ENCODE measurements at regions not wholly inside any gene's neighbourhood (a gene's known extent, or its start where the extent isn't known, plus 50 kb on each side); places are given as distances from the start of the nearest gene placed in this dataset.

DNA sequence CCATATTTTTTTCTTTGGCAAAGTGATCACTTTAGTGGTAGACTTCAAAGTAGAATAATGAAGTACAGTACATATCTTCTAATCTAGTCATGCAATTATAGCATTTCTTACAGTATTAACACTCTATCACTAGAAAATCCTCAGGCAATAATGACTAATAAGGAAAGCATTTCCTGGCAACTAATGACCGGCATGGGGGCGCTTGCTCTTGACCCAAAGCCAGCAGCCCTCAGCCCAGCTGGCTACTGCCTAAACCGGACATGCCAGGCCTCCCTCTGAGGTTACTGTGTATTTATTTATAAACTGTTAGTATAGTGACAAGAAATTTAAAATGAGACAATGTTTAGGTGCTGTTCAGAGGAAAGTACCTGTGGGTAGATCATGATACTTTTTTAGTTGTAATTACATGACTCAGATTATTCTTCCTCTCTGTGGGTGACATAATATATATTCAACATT lies 633.8 kb downstream of the PTPRC start:
- no peak for TF ChIP-seq SIN3A (IDR thresholded peaks at IDR 0.05; ENCODE audit: borderline replicate concordance, insufficient read depth, low read length)
- 0 out of 2 replicates have a peak, but pooled peaks have one; percentile 16 for TF ChIP-seq TAF1 (IDR thresholded peaks at IDR 0.05; ENCODE audit: borderline replicate concordance, insufficient read depth, low read length)
- no peak; the same call in 1 of the 2 replicates for TF ChIP-seq POLR2AphosphoS5 (IDR thresholded peaks at IDR 0.05; ENCODE audit: low read depth, low read length)
- TF ChIP-seq, protein P1, sequence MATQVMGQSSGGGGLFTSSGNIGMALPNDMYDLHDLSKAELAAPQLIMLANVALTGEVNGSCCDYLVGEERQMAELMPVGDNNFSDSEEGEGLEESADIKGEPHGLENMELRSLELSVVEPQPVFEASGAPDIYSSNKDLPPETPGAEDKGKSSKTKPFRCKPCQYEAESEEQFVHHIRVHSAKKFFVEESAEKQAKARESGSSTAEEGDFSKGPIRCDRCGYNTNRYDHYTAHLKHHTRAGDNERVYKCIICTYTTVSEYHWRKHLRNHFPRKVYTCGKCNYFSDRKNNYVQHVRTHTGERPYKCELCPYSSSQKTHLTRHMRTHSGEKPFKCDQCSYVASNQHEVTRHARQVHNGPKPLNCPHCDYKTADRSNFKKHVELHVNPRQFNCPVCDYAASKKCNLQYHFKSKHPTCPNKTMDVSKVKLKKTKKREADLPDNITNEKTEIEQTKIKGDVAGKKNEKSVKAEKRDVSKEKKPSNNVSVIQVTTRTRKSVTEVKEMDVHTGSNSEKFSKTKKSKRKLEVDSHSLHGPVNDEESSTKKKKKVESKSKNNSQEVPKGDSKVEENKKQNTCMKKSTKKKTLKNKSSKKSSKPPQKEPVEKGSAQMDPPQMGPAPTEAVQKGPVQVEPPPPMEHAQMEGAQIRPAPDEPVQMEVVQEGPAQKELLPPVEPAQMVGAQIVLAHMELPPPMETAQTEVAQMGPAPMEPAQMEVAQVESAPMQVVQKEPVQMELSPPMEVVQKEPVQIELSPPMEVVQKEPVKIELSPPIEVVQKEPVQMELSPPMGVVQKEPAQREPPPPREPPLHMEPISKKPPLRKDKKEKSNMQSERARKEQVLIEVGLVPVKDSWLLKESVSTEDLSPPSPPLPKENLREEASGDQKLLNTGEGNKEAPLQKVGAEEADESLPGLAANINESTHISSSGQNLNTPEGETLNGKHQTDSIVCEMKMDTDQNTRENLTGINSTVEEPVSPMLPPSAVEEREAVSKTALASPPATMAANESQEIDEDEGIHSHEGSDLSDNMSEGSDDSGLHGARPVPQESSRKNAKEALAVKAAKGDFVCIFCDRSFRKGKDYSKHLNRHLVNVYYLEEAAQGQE (IDR thresholded peaks at IDR 0.05; ENCODE audit: insufficient read depth in 1 of 2, low read depth in 2 of 2, low read length in 2 of 2), result 0 out of 4 replicates have a peak, but pooled peaks of 1 of the 2 experiments have one; percentile 10
- TF ChIP-seq FOXP2 (optimal IDR thresholded peaks at IDR 0.05; ENCODE audit: borderline replicate concordance, extremely low read depth, extremely low read length, insufficient read depth), result peak; percentile 45

DNA sequence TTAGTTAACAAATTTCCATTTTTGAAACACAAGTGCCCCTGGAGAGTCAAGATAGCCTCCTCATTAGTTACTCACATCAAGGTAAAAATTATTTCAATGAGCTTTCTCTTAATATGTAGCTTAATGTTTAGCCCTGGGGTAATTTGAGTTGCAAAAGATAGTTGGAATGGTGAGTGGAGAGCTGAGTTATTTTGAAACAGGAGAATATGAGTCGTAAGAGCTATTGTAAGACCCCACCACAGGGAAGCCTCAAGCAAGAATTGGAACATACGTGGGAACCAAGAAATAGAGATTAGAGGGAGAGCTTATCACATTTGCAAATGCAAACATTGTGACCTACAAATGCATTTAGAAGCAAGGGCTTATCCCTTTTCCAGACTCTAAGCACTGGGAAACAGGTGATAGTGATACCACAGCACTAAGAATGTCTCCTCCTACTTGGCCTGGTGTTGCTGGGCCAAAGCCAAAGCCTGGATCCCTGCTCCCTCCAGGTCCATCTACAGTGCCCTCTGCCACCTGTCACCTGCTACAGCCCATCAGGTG lies 635.1 kb downstream of the PTPRC start:
- TF ChIP-seq TAF1 (IDR thresholded peaks at IDR 0.05; ENCODE audit: borderline replicate concordance, insufficient read depth, low read length) (no peak), FOXP2 (optimal IDR thresholded peaks at IDR 0.05; ENCODE audit: borderline replicate concordance, extremely low read depth, extremely low read length, insufficient read depth) (no peak), SIN3A (IDR thresholded peaks at IDR 0.05; ENCODE audit: borderline replicate concordance, insufficient read depth, low read length) (no peak)
- TF ChIP-seq, protein P1 (IDR thresholded peaks at IDR 0.05; ENCODE audit: insufficient read depth in 1 of 2, low read depth in 2 of 2, low read length in 2 of 2), result no peak

DNA sequence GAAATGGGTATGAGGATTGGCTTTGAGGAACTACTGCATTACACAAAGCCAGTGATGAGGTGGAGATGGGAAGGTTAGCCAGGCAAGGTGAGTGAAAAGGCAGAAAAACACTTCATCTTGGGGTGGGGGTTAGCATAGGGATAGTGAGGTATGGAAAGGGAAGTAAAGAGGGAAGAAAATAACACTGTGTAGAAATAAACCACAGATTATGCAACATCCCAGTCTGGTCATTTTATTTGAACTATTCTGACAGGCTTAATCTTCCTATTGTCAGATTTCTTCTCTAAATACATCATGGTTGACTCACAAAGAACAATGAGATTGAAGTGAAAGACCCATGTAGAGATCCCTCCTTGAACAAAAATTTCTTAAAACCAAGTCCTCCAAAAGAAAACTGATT lies 640.2 kb downstream of the PTPRC start:
- TF ChIP-seq, protein P1 (IDR thresholded peaks at IDR 0.05; ENCODE audit: insufficient read depth in 1 of 2, low read depth in 2 of 2, low read length in 2 of 2), result no peak
- TF ChIP-seq FOXP2 (optimal IDR thresholded peaks at IDR 0.05; ENCODE audit: borderline replicate concordance, extremely low read depth, extremely low read length, insufficient read depth) (no peak), TAF1 (IDR thresholded peaks at IDR 0.05; ENCODE audit: borderline replicate concordance, insufficient read depth, low read length) (no peak), POLR2AphosphoS5 (IDR thresholded peaks at IDR 0.05; ENCODE audit: low read depth, low read length) (no peak), SIN3A (IDR thresholded peaks at IDR 0.05; ENCODE audit: borderline replicate concordance, insufficient read depth, low read length) (no peak)

DNA sequence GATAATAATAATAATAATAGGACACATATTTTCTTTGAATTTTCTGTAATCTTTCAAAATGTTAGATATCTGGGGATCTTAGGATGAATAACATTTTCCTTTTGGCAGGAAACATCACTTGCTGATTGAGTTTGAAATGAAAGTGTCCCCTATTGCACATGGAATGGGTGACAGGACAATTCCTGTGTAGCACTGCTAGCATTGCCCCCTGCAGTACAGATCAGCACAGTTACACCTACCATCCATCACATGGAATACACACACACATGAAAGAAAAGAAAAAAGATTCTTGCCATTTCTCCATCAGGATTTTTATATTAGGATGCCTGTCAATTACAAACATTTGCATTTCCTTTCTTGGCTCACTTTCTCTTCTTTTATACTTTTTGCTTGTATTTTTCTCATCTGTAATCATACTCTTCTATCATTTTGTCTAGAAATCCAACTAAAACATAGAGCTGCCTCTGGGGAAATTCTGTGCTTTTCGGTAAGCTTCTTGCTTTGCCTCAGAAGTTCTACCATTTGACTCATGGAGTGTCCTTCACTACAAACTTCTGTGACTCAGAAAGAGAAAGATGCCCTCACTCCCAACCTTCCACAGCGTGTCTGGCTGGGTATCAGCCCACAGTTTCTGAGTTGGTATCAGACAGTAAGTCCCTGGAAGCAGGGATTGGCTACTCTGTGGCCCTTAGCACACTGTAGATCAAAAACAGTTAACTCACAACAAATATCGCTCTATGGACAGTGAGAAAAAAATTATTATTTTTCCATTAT lies 641.2 kb downstream of the PTPRC start:
- TF ChIP-seq SIN3A (IDR thresholded peaks at IDR 0.05; ENCODE audit: borderline replicate concordance, insufficient read depth, low read length) (no peak), TAF1 (IDR thresholded peaks at IDR 0.05; ENCODE audit: borderline replicate concordance, insufficient read depth, low read length) (no peak), POLR2AphosphoS5 (IDR thresholded peaks at IDR 0.05; ENCODE audit: low read depth, low read length) (no peak), FOXP2 (optimal IDR thresholded peaks at IDR 0.05; ENCODE audit: borderline replicate concordance, extremely low read depth, extremely low read length, insufficient read depth) (no peak)
- TF ChIP-seq, protein P1 (IDR thresholded peaks at IDR 0.05; ENCODE audit: insufficient read depth in 1 of 2, low read depth in 2 of 2, low read length in 2 of 2), result no peak

Measured in PFSK-1 (cell line).